ENCODE measurements at regions not wholly inside any gene's neighbourhood (a gene's known extent, or its start where the extent isn't known, plus 50 kb on each side); places are given as distances from the start of the nearest gene placed in this dataset.

DNA sequence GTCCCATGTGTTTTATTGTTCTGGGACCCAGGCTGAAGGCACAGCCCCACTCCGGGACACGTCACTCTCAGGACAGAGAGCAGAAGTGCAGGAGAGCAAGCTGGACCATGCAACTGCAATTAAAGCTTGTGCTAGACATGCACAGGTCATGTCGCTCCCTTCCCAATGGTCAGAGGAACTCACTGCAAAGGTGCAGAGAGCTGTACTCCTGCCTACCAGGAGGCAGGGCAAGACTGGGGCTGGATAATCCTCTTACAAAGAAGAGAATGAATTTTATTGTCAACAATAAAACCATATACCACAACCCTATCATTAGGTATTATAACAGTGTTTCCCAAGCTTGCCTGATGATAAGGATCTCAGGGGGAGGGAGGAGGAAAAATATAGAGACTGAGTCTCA lies 74.0 kb upstream of the NEK6 start:
- TF ChIP-seq, protein P1, sequence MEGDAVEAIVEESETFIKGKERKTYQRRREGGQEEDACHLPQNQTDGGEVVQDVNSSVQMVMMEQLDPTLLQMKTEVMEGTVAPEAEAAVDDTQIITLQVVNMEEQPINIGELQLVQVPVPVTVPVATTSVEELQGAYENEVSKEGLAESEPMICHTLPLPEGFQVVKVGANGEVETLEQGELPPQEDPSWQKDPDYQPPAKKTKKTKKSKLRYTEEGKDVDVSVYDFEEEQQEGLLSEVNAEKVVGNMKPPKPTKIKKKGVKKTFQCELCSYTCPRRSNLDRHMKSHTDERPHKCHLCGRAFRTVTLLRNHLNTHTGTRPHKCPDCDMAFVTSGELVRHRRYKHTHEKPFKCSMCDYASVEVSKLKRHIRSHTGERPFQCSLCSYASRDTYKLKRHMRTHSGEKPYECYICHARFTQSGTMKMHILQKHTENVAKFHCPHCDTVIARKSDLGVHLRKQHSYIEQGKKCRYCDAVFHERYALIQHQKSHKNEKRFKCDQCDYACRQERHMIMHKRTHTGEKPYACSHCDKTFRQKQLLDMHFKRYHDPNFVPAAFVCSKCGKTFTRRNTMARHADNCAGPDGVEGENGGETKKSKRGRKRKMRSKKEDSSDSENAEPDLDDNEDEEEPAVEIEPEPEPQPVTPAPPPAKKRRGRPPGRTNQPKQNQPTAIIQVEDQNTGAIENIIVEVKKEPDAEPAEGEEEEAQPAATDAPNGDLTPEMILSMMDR (conservative IDR thresholded peaks at IDR 0.05): no peak
- no peak for TF ChIP-seq EZH2 (IDR thresholded peaks at IDR 0.05; ENCODE audit: low read depth)

Measured in PC-9 (cell line).